Mesothelial cell of epicardium (in vitro differentiated cells): ENCODE measurements at regions not wholly inside any gene's neighbourhood (a gene's known extent, or its start where the extent isn't known, plus 50 kb on each side); places are given as distances from the start of the nearest gene placed in this dataset.

Experiments
- DNase-seq, 2 experiments: peaks; one replicate each; pipeline ENCODE4 v3.0.0; 2021; ENCODE audit warnings: low spot score in 2 of 2; ENCODE audit not compliant: unreplicated experiment in 2 of 2
- H3K27ac Mint-ChIP-seq: 2 replicates; pipeline ENCODE4 v1.8.0; 2021; ENCODE audit warnings: mixed read lengths
- H3K27me3 Mint-ChIP-seq: 2 replicates; pipeline ENCODE4 v1.8.0; 2021; ENCODE audit warnings: low read depth, mixed read lengths
- H3K36me3 Mint-ChIP-seq: 2 replicates; pipeline ENCODE4 v1.8.0; 2021; ENCODE audit warnings: mixed read lengths
- H3K4me1 Mint-ChIP-seq: 2 replicates; pipeline ENCODE4 v1.8.0; 2021; ENCODE audit warnings: mixed read lengths
- H3K4me3 Mint-ChIP-seq: 2 replicates; pipeline ENCODE4 v1.8.0; 2021; ENCODE audit warnings: mild to moderate bottlenecking, moderate library complexity, mixed read lengths
- H3K9me3 Mint-ChIP-seq: 2 replicates; pipeline ENCODE4 v1.8.0; 2021; ENCODE audit warnings: mixed read lengths
- CTCF ChIP-seq: fragments of 200-600 bp; sonication (generic); IDR thresholded peaks from one replicate; pipeline ENCODE4 v1.5.0; 2021; ENCODE audit warnings: antibody characterized with exemption; ENCODE audit not compliant: unreplicated experiment

- peaks cover 16% of the 10 kb centered on the region for H3K4me1 Mint-ChIP-seq
- H3K36me3 Mint-ChIP-seq = no peaks in the 10 kb centered on the region
- H3K27me3 Mint-ChIP-seq = no peaks in the 10 kb centered on the region
- H3K27ac Mint-ChIP-seq = no peak overlapping the region
- peaks cover under 1% of the 10 kb centered on the region for H3K9me3 Mint-ChIP-seq
- no peak for DNase-seq
- no peak for TF ChIP-seq CTCF
- no peak overlapping the region for H3K4me3 Mint-ChIP-seq
Measured at GRCh38 chr9:80836013-80836412, 853.3 kb downstream of the TLE1 start.

- Mint-ChIP-seq H3K9me3 (peaks cover 17% of the 10 kb centered on the region), H3K27ac (no peak overlapping the region), H3K4me1 (peaks cover 12% of the 10 kb centered on the region), H3K4me3 (no peak overlapping the region), H3K27me3 (no peaks in the 10 kb centered on the region), H3K36me3 (no peaks in the 10 kb centered on the region)
- no peak for TF ChIP-seq CTCF
- no peak for DNase-seq
Measured at GRCh38 chr9:80831751-80832150, 857.6 kb downstream of the TLE1 start.

- TF ChIP-seq CTCF = no peak
- no peaks in the 10 kb centered on the region for H3K36me3 Mint-ChIP-seq
- peaks cover under 1% of the 10 kb centered on the region for H3K9me3 Mint-ChIP-seq
- no peak for DNase-seq
- H3K27me3 Mint-ChIP-seq = no peaks in the 10 kb centered on the region
- H3K4me1 Mint-ChIP-seq = peaks cover 11% of the 10 kb centered on the region
- H3K27ac Mint-ChIP-seq = no peak overlapping the region
- no peak overlapping the region for H3K4me3 Mint-ChIP-seq
Measured at GRCh38 chr9:80811656-80812055, 877.7 kb downstream of the TLE1 start.

GRCh38 chr9:80811003-80811402 is 878.3 kb downstream of the TLE1 start:
- Mint-ChIP-seq H3K27me3 (no peaks in the 10 kb centered on the region), H3K27ac (no peak overlapping the region), H3K4me1 (peaks cover 11% of the 10 kb centered on the region), H3K4me3 (no peak overlapping the region), H3K9me3 (no peaks in the 10 kb centered on the region), H3K36me3 (no peaks in the 10 kb centered on the region)
- no peak for DNase-seq
- no peak for TF ChIP-seq CTCF

- H3K36me3 Mint-ChIP-seq = no peaks in the 10 kb centered on the region
- H3K4me3 Mint-ChIP-seq = no peak overlapping the region
- no peak for TF ChIP-seq CTCF
- no peak for DNase-seq
- H3K4me1 Mint-ChIP-seq = peaks cover 4% of the 10 kb centered on the region
- no peaks in the 10 kb centered on the region for H3K9me3 Mint-ChIP-seq
- no peak overlapping the region for H3K27ac Mint-ChIP-seq
- no peaks in the 10 kb centered on the region for H3K27me3 Mint-ChIP-seq
Measured at GRCh38 chr9:80806671-80807070, 882.7 kb downstream of the TLE1 start.

GRCh38 chr9:80804873-80805272 is 884.5 kb downstream of the TLE1 start:
- H3K4me3 Mint-ChIP-seq = no peak overlapping the region
- TF ChIP-seq CTCF = no peak
- H3K9me3 Mint-ChIP-seq = peaks cover 6% of the 10 kb centered on the region
- H3K36me3 Mint-ChIP-seq = no peaks in the 10 kb centered on the region
- no peaks in the 10 kb centered on the region for H3K4me1 Mint-ChIP-seq
- no peaks in the 10 kb centered on the region for H3K27me3 Mint-ChIP-seq
- no peak overlapping the region for H3K27ac Mint-ChIP-seq
- no peak for DNase-seq
